HCT116 (cell line): ENCODE measurements at regions not wholly inside any gene's neighbourhood (a gene's known extent, or its start where the extent isn't known, plus 50 kb on each side); places are given as distances from the start of the nearest gene placed in this dataset.

Source experiments
- ATAC-seq: fragments of 200-7000 bp; cut with Tn5 transposase; 2 replicates; pipeline ENCODE4 v1.9.1; 2020; ENCODE audit warnings: mild to moderate bottlenecking, moderate library complexity
- BruUV-seq: library from RNA; stranded (reverse); fragments of 400-500 nt; replicated peaks from 2 replicates; lab custom pipeline; 2021; lab: Mats Ljungman, UMichigan
- CTCF ChIA-PET: fragments of 300-600 bp; sonication (Branson Sonifier 250); formaldehyde crosslinking; loops from one replicate; lab custom pipeline; 2021; ENCODE audit warnings: antibody characterized with exemption; lab: Charles Lee
- POLR2A ChIA-PET: fragments of 300-600, 350-600 bp; sonication (Branson Sonifier 250); formaldehyde crosslinking; loops from one replicate; lab custom pipeline; 2021; ENCODE audit warnings: antibody characterized with exemption; lab: Charles Lee
- RAD21 ChIA-PET, 2 experiments: fragments of 300-600 bp; sonication (Branson Sonifier 250); formaldehyde crosslinking; loops; one replicate each; lab custom pipeline; 2023; ENCODE audit warnings: low total read pairs in 2 of 2; ENCODE audit not compliant: uncharacterized antibody in 2 of 2, unreplicated experiment in 2 of 2, low non-redundant PET in 1 of 2; lab: Charles Lee
- DNase-seq: peaks from one replicate; pipeline ENCODE4 v3.0.0-alpha.2; 2010; ENCODE audit warnings: low read depth, low spot score
- H2AFZ ChIP-seq: fragments of 200-600 bp; shearing (Covaris generic), sonication (generic); 2 replicates; pipeline ENCODE4 v1.6.1; 2017; ENCODE audit warnings: low read depth, mixed run types, mixed read lengths, antibody characterized with exemption, low read length; ENCODE audit not compliant: poor library complexity, severe bottlenecking
- H3K27ac ChIP-seq: 2 replicates; pipeline ENCODE4 v1.5.1; 2012; ENCODE audit warnings: low read depth, low read length
- H3K27me3 ChIP-seq: fragments of 200-600 bp; sonication (generic); 2 replicates; pipeline ENCODE4 v1.6.1; 2016; ENCODE audit warnings: mixed run types, low read length, mixed read lengths; ENCODE audit not compliant: insufficient read depth
- H3K36me3 ChIP-seq, 2 experiments: fragments of 200-500 bp in 1 of 2; fragments of 200-600 bp in 1 of 2; sonication (Bioruptor generic) in 1 of 2; sonication (generic) in 1 of 2; 2 replicates each; pipeline versions ENCODE4 v1.5.1 to v1.6.1; 2014 to 2016; ENCODE audit warnings: low read length in 2 of 2, inconsistent platforms in 1 of 2, mixed read lengths in 1 of 2, mixed run types in 1 of 2; ENCODE audit not compliant: insufficient read depth in 2 of 2, control insufficient read depth in 1 of 2
- H3K4me1 ChIP-seq, 2 experiments: fragments of 200-600 bp in 1 of 2; sonication (generic) in 1 of 2; 2 replicates each; pipeline versions ENCODE4 v1.5.1 to v1.6.1; 2012 to 2017; ENCODE audit warnings: low read length in 2 of 2, inconsistent platforms in 1 of 2, mild to moderate bottlenecking in 1 of 2, mixed read lengths in 1 of 2, mixed run types in 1 of 2, moderate library complexity in 1 of 2; ENCODE audit not compliant: insufficient read depth in 2 of 2, control insufficient read depth in 1 of 2
- H3K4me2 ChIP-seq: fragments of 200-600 bp; sonication (generic); 2 replicates; pipeline ENCODE4 v1.6.1; 2017; ENCODE audit warnings: mixed run types, low read length, mixed read lengths
- H3K4me3 ChIP-seq, 2 experiments: fragments of 200-600 bp in 1 of 2; sonication (generic) in 1 of 2; replicated peaks in 1 of 2; 2 replicates each; pipeline ENCODE4 v1.5.1; 2011 to 2016; ENCODE audit warnings: low read length in 2 of 2, control low read depth in 1 of 2, low read depth in 1 of 2, mild to moderate bottlenecking in 1 of 2, mixed read lengths in 1 of 2, mixed run types in 1 of 2
- H3K79me2 ChIP-seq: fragments of 200-600 bp; sonication (generic); 2 replicates; pipeline ENCODE4 v1.6.1; 2017; ENCODE audit warnings: mild to moderate bottlenecking, mixed run types, low read length, moderate library complexity, mixed read lengths; ENCODE audit not compliant: insufficient read depth
- H3K9ac ChIP-seq: fragments of 200-600 bp; sonication (generic); 2 replicates; pipeline ENCODE4 v1.6.1; 2016; ENCODE audit warnings: low read length, mixed read lengths
- H3K9me2 ChIP-seq: fragments of 200-600 bp; sonication (generic), shearing (Covaris generic); 2 replicates; pipeline ENCODE4 v1.6.1; 2017; ENCODE audit warnings: mixed run types, mild to moderate bottlenecking, moderate library complexity; ENCODE audit not compliant: insufficient read depth
- H3K9me3 ChIP-seq, 2 experiments: fragments of 200-500 bp in 1 of 2; fragments of 200-600 bp in 1 of 2; sonication (Bioruptor generic) in 1 of 2; sonication (generic) in 1 of 2; 2 replicates each; pipeline ENCODE4 v1.6.1; 2014 to 2017; ENCODE audit warnings: low read length in 2 of 2, mixed read lengths in 2 of 2, inconsistent platforms in 1 of 2, low read depth in 1 of 2, mild to moderate bottlenecking in 1 of 2, mixed run types in 1 of 2, moderate library complexity in 1 of 2; ENCODE audit not compliant: control insufficient read depth in 1 of 2, insufficient read depth in 1 of 2
- H4K20me1 ChIP-seq: fragments of 200-600 bp; sonication (generic), shearing (Covaris generic); 2 replicates; pipeline ENCODE4 v1.6.1; 2017; ENCODE audit warnings: mixed run types, mild to moderate bottlenecking, moderate library complexity; ENCODE audit not compliant: insufficient read depth
- CBX3 ChIP-seq: IDR thresholded peaks from 2 replicates; pipeline ENCODE4 v1.6.1; 2012; ENCODE audit warnings: low read depth
- ELF1 ChIP-seq: IDR thresholded peaks from 2 replicates; pipeline ENCODE4 v1.6.1; 2012; ENCODE audit warnings: low read depth, borderline replicate concordance
- EZH2phosphoT487 ChIP-seq: fragments of 200-600 bp; IDR thresholded peaks from 2 replicates; pipeline ENCODE4 v1.6.1; 2018; ENCODE audit warnings: antibody characterized with exemption, borderline replicate concordance
- JUND ChIP-seq: IDR thresholded peaks from 2 replicates; pipeline ENCODE4 v1.6.1; 2012
- POLR2A ChIP-seq: IDR thresholded peaks from 2 replicates; pipeline ENCODE4 v1.7.0; 2011; ENCODE audit warnings: borderline replicate concordance; ENCODE audit not compliant: insufficient read depth, insufficient read length; ENCODE audit errors: extremely low read depth
- SIN3A ChIP-seq: IDR thresholded peaks from 2 replicates; pipeline ENCODE4 v1.6.1; 2012; ENCODE audit warnings: low read depth
- SP1 ChIP-seq: IDR thresholded peaks from 2 replicates; pipeline ENCODE4 v1.6.1; 2012; ENCODE audit warnings: low read depth
- SRF ChIP-seq: IDR thresholded peaks from 2 replicates; pipeline ENCODE4 v1.6.1; 2012; ENCODE audit warnings: low read depth
- TCF7L2 ChIP-seq: IDR thresholded peaks from 2 replicates; pipeline ENCODE4 v1.7.0; 2011; ENCODE audit warnings: borderline replicate concordance, inconsistent platforms; ENCODE audit not compliant: insufficient read depth, insufficient read length; ENCODE audit errors: extremely low read depth
- YY1 ChIP-seq: IDR thresholded peaks from 2 replicates; pipeline ENCODE4 v1.6.1; 2011; ENCODE audit warnings: low read length, low read depth, moderate library complexity, mild to moderate bottlenecking; ENCODE audit not compliant: insufficient replicate concordance; ENCODE audit errors: extremely low read depth
- ZFX ChIP-seq: fragments of 450-650 bp; IDR thresholded peaks from 2 replicates; pipeline ENCODE4 v1.6.1; 2017
- ZNF274 ChIP-seq: fragments of 200-500 bp; sonication (Bioruptor generic); IDR thresholded peaks from 2 replicates; pipeline ENCODE4 v1.6.1; 2014; ENCODE audit warnings: mild to moderate bottlenecking, low read depth, low read length, inconsistent platforms
- intact Hi-C: fragments of 100-400 bp; cut with micrococcal nuclease; formaldehyde crosslinking; loops from 2 replicates; pipeline ENCODE4 v1.10.0; 2022
- TF ChIP-seq, protein P1 (sequence below): IDR thresholded peaks from 2 replicates; pipeline ENCODE4 v1.6.1; 2012
- TF ChIP-seq, protein P2 (sequence below): IDR thresholded peaks from 2 replicates; pipeline ENCODE4 v1.6.1; 2011; ENCODE audit warnings: mild to moderate bottlenecking, low read length, moderate library complexity; ENCODE audit not compliant: insufficient replicate concordance; ENCODE audit errors: extremely low read depth

DNA sequence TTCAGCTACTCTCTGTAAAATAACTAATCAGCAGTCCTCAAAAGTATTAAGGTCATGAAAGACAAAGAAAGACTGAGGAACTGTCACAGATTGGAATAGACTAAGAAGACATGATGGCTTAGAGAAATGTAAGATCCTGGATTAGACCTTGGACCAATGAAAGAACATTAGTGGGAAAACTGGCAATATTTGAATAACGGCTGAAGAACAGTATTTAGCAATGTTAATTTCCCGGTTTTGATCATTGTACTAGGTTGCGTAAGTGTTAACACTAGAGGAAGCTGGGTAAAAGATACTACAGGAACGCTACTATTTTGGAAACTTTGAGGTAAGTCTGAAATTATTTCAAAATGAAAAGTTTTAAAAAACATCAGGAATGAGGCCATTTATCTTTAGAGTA lies 98.8 kb upstream of the RESF1 start:
- TF ChIP-seq SRF: no peak
- TF ChIP-seq POLR2A: no peak
- TF ChIP-seq JUND: no peak
- TF ChIP-seq ZFX: no peak
- TF ChIP-seq EZH2phosphoT487: no peak
- TF ChIP-seq YY1: no peak
- TF ChIP-seq, all 23 proteins: peak for 0
- no peaks in the 10 kb centered on the region for H3K9me3 ChIP-seq
- no peak for ATAC-seq
- no peaks in the 10 kb centered on the region for H3K79me2 ChIP-seq
- 0 out of 4 replicates have a peak, but pooled peaks cover 0 to 3% of the 10 kb centered on the region in 2 experiments for H3K4me1 ChIP-seq
- no peaks in the 10 kb centered on the region for H3K36me3 ChIP-seq
- no peak overlapping the region for H3K9ac ChIP-seq
- intact Hi-C loops: no loop called here
- H3K4me2 ChIP-seq: no peak overlapping the region
- ChIA-PET CTCF (no interaction called here), RAD21 (no interaction called here), POLR2A (no interaction called here)
- no TSS peak for BruUV-seq
- H3K9me2 ChIP-seq: no peaks in the 10 kb centered on the region
- H3K4me3 ChIP-seq: no peak overlapping the region
- no peak overlapping the region for H2AFZ ChIP-seq
- no peaks in the 10 kb centered on the region for H4K20me1 ChIP-seq
- DNase-seq: no peak
- no peak overlapping the region for H3K27ac ChIP-seq
- no peaks in the 10 kb centered on the region for H3K27me3 ChIP-seq

DNA sequence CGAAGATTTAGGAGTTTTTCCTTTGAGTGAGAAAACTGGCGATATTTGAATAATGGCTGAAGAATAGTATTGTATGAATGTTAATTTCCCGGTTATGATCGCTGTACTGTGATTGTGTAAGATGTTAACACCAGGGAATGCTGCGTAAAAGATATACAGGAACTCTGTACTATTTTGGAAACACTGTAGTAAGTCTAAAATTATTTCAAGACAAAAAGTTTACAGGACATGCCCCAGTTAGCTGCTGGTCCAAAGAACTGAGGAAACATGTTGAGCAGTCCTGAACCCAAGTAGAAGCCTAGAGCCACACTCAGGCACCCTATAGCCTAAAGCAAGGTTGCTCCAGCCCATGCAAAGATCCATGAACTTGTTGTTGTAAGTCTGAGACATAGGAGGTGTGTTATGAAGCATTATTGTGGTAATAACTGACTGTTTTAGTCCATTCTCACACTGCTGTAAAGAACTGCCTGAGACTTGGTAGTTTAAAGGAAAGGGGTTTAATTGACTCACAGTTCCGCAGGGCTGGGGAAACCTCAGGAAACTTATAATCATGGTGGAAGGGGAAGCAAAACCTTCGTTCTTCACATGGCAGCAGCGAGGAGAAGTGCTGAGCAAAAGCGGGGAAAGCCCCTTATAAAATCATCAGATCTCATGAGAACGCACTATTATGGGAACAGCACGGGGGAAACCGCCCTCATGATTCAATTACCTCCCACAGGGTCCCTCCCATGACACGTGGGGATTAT lies 99.8 kb upstream of the RESF1 start:
- H3K9ac ChIP-seq: no peak overlapping the region
- ATAC-seq (no peak), DNase-seq (no peak)
- CTCF ChIA-PET: no interaction called here
- TF ChIP-seq ELF1 (no peak), TCF7L2 (no peak), ZNF274 (no peak), YY1 (no peak), SRF (no peak), SP1 (no peak), SIN3A (no peak), JUND (no peak), ZFX (no peak), EZH2phosphoT487 (no peak), CBX3 (no peak)
- TF ChIP-seq, protein P1, sequence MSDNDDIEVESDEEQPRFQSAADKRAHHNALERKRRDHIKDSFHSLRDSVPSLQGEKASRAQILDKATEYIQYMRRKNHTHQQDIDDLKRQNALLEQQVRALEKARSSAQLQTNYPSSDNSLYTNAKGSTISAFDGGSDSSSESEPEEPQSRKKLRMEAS: no peak
- TF ChIP-seq, protein P2, sequence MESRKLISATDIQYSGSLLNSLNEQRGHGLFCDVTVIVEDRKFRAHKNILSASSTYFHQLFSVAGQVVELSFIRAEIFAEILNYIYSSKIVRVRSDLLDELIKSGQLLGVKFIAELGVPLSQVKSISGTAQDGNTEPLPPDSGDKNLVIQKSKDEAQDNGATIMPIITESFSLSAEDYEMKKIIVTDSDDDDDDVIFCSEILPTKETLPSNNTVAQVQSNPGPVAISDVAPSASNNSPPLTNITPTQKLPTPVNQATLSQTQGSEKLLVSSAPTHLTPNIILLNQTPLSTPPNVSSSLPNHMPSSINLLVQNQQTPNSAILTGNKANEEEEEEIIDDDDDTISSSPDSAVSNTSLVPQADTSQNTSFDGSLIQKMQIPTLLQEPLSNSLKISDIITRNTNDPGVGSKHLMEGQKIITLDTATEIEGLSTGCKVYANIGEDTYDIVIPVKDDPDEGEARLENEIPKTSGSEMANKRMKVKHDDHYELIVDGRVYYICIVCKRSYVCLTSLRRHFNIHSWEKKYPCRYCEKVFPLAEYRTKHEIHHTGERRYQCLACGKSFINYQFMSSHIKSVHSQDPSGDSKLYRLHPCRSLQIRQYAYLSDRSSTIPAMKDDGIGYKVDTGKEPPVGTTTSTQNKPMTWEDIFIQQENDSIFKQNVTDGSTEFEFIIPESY: no peak
- no peak overlapping the region for H2AFZ ChIP-seq
- no peak overlapping the region for H3K27ac ChIP-seq
- H3K4me2 ChIP-seq: no peak overlapping the region
- H3K27me3 ChIP-seq: no peaks in the 10 kb centered on the region
- H3K9me3 ChIP-seq: no peaks in the 10 kb centered on the region
- intact Hi-C loops: no loop called here
- BruUV-seq: no TSS peak
- H3K4me1 ChIP-seq: 0 out of 4 replicates have a peak, but pooled peaks cover 0 to 3% of the 10 kb centered on the region in 2 experiments
- no peaks in the 10 kb centered on the region for H4K20me1 ChIP-seq
- no peaks in the 10 kb centered on the region for H3K36me3 ChIP-seq
- no peaks in the 10 kb centered on the region for H3K79me2 ChIP-seq
- no peaks in the 10 kb centered on the region for H3K9me2 ChIP-seq
- POLR2A ChIA-PET: interaction anchor here (0.6 kb wide), 1 partner anchor 357 kb away, joined by 3 read pairs; no protein-coding TSS in a partner anchor
- no peak overlapping the region for H3K4me3 ChIP-seq
- RAD21 ChIA-PET: no interaction called here
